ENCODE measurements at regions not wholly inside any gene's neighbourhood (a gene's known extent, or its start where the extent isn't known, plus 50 kb on each side); places are given as distances from the start of the nearest gene placed in this dataset.

- no peak overlapping the region for H3K56ac ChIP-seq (ENCODE audit: extremely low read depth, insufficient read depth, low read length)
- H3K79me1 ChIP-seq (ENCODE audit: low read depth in 1 of 2, low read length in 2 of 2) = no peaks in the 10 kb centered on the region
- no TSS peak for BruUV-seq (replicated peaks)
- no peak overlapping the region for H3K4me2 ChIP-seq (ENCODE audit: low read depth, low read length)
- ChIA-PET CTCF (no interaction called here), POLR2A (ENCODE audit: unreplicated experiment) (no interaction called here)
- intact Hi-C loops (cut with micrococcal nuclease) = no loop called here
- H3K9me1 ChIP-seq (ENCODE audit: insufficient read depth, low read length) = no peaks in the 10 kb centered on the region
- H2BK15ac ChIP-seq (ENCODE audit: low read depth, low read length) = no peak overlapping the region
- H2BK120ac ChIP-seq (ENCODE audit: low read depth, low read length) = no peak overlapping the region
- H3K18ac ChIP-seq (ENCODE audit: low read depth, low read length) = no peak overlapping the region
- no peak overlapping the region for H4K91ac ChIP-seq (ENCODE audit: insufficient read depth, low read depth, low read length)
- H4K5ac ChIP-seq (ENCODE audit: low read depth, low read length) = no peak overlapping the region
- H4K20me1 ChIP-seq (ENCODE audit: insufficient read depth, low read length) = no peaks in the 10 kb centered on the region
- peaks cover 31% of the 10 kb centered on the region for H3K9me3 ChIP-seq (ENCODE audit: control insufficient read depth, insufficient read depth, low read length)
- in situ Hi-C loops (cut with MboI; ENCODE audit: low sequenced_read_pairs) = no loop called here
- H3K23ac ChIP-seq (ENCODE audit: low read depth, low read length) = no peak overlapping the region
- no peak overlapping the region for H2AK5ac ChIP-seq (ENCODE audit: low read depth, low read length)
- no peak for DNase-seq
- no peak overlapping the region for H2AK9ac ChIP-seq (replicated peaks; ENCODE audit: low read depth, low read length, poor library complexity)
- H3K14ac ChIP-seq (replicated peaks; ENCODE audit: low read depth, low read length) = no peak overlapping the region
- H3K4ac ChIP-seq (ENCODE audit: low read depth, low read length) = no peak overlapping the region
- no peak overlapping the region for H4K8ac ChIP-seq (ENCODE audit: low read depth in 2 of 2, low read length in 2 of 2)
- H3K36me3 ChIP-seq (ENCODE audit: control insufficient read depth, insufficient read depth, low read length) = no peaks in the 10 kb centered on the region
- no peak overlapping the region for H2BK5ac ChIP-seq (ENCODE audit: low read depth, low read length, poor library complexity, severe bottlenecking)
- no peak overlapping the region for H2AFZ ChIP-seq (replicated peaks; ENCODE audit: low read length, poor library complexity)
- TF ChIP-seq FOS (IDR thresholded peaks at IDR 0.05; ENCODE audit: low read depth, low read length) = no peak
- no peak for TF ChIP-seq MXI1 (IDR thresholded peaks at IDR 0.05; ENCODE audit: borderline replicate concordance, low read depth, low read length)
- TF ChIP-seq CHD1 (IDR thresholded peaks at IDR 0.05; ENCODE audit: low read depth, low read length) = no peak
- no peak for TF ChIP-seq ELK1 (IDR thresholded peaks at IDR 0.05; ENCODE audit: borderline replicate concordance, low read depth, low read length)
- TF ChIP-seq CEBPB (IDR thresholded peaks at IDR 0.05; ENCODE audit: low read depth, low read length) = no peak
- TF ChIP-seq RCOR1 (IDR thresholded peaks at IDR 0.05; ENCODE audit: insufficient replicate concordance, low read length) = no peak
- TF ChIP-seq, protein P1, sequence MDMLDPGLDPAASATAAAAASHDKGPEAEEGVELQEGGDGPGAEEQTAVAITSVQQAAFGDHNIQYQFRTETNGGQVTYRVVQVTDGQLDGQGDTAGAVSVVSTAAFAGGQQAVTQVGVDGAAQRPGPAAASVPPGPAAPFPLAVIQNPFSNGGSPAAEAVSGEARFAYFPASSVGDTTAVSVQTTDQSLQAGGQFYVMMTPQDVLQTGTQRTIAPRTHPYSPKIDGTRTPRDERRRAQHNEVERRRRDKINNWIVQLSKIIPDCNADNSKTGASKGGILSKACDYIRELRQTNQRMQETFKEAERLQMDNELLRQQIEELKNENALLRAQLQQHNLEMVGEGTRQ (IDR thresholded peaks at IDR 0.05; ENCODE audit: low read depth, low read length) = no peak
- TF ChIP-seq MAZ (IDR thresholded peaks at IDR 0.05; ENCODE audit: borderline replicate concordance, low read depth, low read length) = no peak
- TF ChIP-seq POLR2A (IDR thresholded peaks at IDR 0.05; ENCODE audit: low read depth, low read length) = no peak
- TF ChIP-seq CTCF (conservative IDR thresholded peaks at IDR 0.05; ENCODE audit: low read depth, low read length) = no peak
- no peaks in the 10 kb centered on the region for H3K27me3 ChIP-seq (ENCODE audit: control insufficient read depth, insufficient read depth, low read length)
- no peak overlapping the region for H3K27ac ChIP-seq (ENCODE audit: insufficient read depth, low read length)
- H3K4me1 ChIP-seq (ENCODE audit: control insufficient read depth, insufficient read depth, low read length) = no peaks in the 10 kb centered on the region
- no peak overlapping the region for H3K9ac ChIP-seq (ENCODE audit: low read depth, low read length)
- dilution Hi-C loops (cut with HindIII; ENCODE audit: low sequenced_read_pairs, unreplicated experiment) = no loop called here
- H3K4me3 ChIP-seq (ENCODE audit: insufficient read depth, low read depth, low read length) = no peak overlapping the region
- WGBS, 2 experiments (ENCODE audit: extremely low coverage in 2 of 2, insufficient read length in 1 of 2) = no CpG with 5 or more reads among the region's 1 CpG
- H2BK20ac ChIP-seq (ENCODE audit: low read depth, low read length) = no peak overlapping the region
- no peak for ATAC-seq (ENCODE audit: low read depth)
These were observed 483.8 kb upstream of the CDH4 start for GRCh38 chr20:60768216-60768615.
